Fibroblast of lung (primary cell): ENCODE measurements at regions not wholly inside any gene's neighbourhood (a gene's known extent, or its start where the extent isn't known, plus 50 kb on each side); places are given as distances from the start of the nearest gene placed in this dataset.

Source experiments
- DNase-seq, 2 donors: peaks; one replicate each; pipeline versions ENCODE4 v3.0.0 to v3.0.0-alpha.2; 2010; ENCODE audit warnings: low read depth in 2 of 2
- H2AFZ ChIP-seq: 2 replicates; pipeline ENCODE4 v1.5.1; 2012; ENCODE audit warnings: low read length, control low read depth, inconsistent platforms
- H3K27ac ChIP-seq: 2 replicates; pipeline ENCODE4 v1.5.1; 2011; ENCODE audit warnings: low read length, control low read depth; ENCODE audit not compliant: insufficient read depth
- H3K27me3 ChIP-seq: 2 replicates; pipeline ENCODE4 v1.5.1; 2011; ENCODE audit warnings: mild to moderate bottlenecking, low read length; ENCODE audit not compliant: control insufficient read depth, insufficient read depth
- H3K36me3 ChIP-seq: 2 replicates; pipeline ENCODE4 v1.5.1; 2011; ENCODE audit warnings: low read length; ENCODE audit not compliant: control insufficient read depth, insufficient read depth
- H3K4me1 ChIP-seq: 2 replicates; pipeline ENCODE4 v1.5.1; 2011; ENCODE audit warnings: low read length; ENCODE audit not compliant: control insufficient read depth, insufficient read depth; ENCODE audit errors: extremely low read depth
- H3K4me2 ChIP-seq: 2 replicates; pipeline ENCODE4 v1.5.1; 2011; ENCODE audit warnings: low read length, control low read depth; ENCODE audit not compliant: insufficient read depth; ENCODE audit errors: extremely low read depth
- H3K4me3 ChIP-seq, 4 experiments: fragments of 200-600 bp in 1 of 4; sonication (generic) in 1 of 4; replicated peaks in 1 of 4; 2 replicates each; pipeline ENCODE4 v1.5.1; 2011 to 2016; ENCODE audit warnings: low read length in 4 of 4, low read depth in 3 of 4, mild to moderate bottlenecking in 3 of 4, control low read depth in 2 of 4, inconsistent platforms in 1 of 4, mixed read lengths in 1 of 4; ENCODE audit not compliant: insufficient read depth in 1 of 4; ENCODE audit errors: control extremely low read depth in 1 of 4
- H3K79me2 ChIP-seq: 2 replicates; pipeline ENCODE4 v1.5.1; 2012; ENCODE audit warnings: mild to moderate bottlenecking, low read length, inconsistent platforms; ENCODE audit not compliant: control insufficient read depth, insufficient read depth
- H3K9ac ChIP-seq: 2 replicates; pipeline ENCODE4 v1.5.1; 2011; ENCODE audit warnings: mild to moderate bottlenecking, low read length, control low read depth; ENCODE audit not compliant: insufficient read depth
- H3K9me3 ChIP-seq: 2 replicates; pipeline ENCODE4 v1.5.1; 2012; ENCODE audit warnings: low read depth, low read length; ENCODE audit not compliant: control insufficient read depth, insufficient read depth
- H4K20me1 ChIP-seq: 2 replicates; pipeline ENCODE4 v1.5.1; 2011; ENCODE audit warnings: low read length; ENCODE audit not compliant: control insufficient read depth, insufficient read depth; ENCODE audit errors: extremely low read depth
- EZH2 ChIP-seq: IDR thresholded peaks from 2 replicates; pipeline ENCODE4 v1.5.1; 2012; ENCODE audit warnings: low read length, control low read depth, mild to moderate bottlenecking; ENCODE audit errors: missing control alignments
- TF ChIP-seq, protein P1 (sequence below), 2 donors: IDR thresholded peaks in 1 of 2; conservative IDR thresholded peaks in 1 of 2; 1 replicate in 1 of 2; 2 replicates in 1 of 2; pipeline ENCODE4 v1.5.1; 2011 to 2012; ENCODE audit warnings: low read length in 2 of 2, control low read depth in 1 of 2, inconsistent platforms in 1 of 2, low read depth in 1 of 2, mild to moderate bottlenecking in 1 of 2

DNA sequence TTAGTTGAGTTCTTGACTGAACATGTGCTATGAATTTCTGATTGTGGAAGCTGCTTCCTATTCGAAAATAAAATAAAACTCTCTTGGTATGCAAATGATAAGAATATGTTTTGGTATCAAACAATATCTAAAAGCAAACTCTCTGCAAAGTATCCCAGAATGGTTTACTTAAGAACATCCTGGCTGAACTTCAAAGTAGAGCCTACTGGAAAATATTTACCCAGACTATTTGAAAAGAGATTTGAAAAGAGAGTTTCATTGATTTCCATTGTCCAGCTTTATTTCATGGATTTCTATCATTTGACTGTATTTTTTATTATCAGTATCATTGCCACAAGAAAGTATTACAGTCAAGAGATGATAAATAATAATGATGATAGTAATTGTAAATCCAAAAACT lies 171.1 kb upstream of the SLC7A11 start:
- Histone ChIP-seq H3K79me2 (no peaks in the 10 kb centered on the region), H3K27ac (no peak overlapping the region), H2AFZ (no peak overlapping the region), H3K27me3 (no peaks in the 10 kb centered on the region), H3K36me3 (no peaks in the 10 kb centered on the region), H4K20me1 (no peaks in the 10 kb centered on the region), H3K4me2 (no peak overlapping the region), H3K9me3 (no peaks in the 10 kb centered on the region), H3K4me1 (no peaks in the 10 kb centered on the region), H3K9ac (no peak overlapping the region), H3K4me3 (no peak overlapping the region)
- no peak for DNase-seq
- no peak for TF ChIP-seq EZH2
- TF ChIP-seq, protein P1, sequence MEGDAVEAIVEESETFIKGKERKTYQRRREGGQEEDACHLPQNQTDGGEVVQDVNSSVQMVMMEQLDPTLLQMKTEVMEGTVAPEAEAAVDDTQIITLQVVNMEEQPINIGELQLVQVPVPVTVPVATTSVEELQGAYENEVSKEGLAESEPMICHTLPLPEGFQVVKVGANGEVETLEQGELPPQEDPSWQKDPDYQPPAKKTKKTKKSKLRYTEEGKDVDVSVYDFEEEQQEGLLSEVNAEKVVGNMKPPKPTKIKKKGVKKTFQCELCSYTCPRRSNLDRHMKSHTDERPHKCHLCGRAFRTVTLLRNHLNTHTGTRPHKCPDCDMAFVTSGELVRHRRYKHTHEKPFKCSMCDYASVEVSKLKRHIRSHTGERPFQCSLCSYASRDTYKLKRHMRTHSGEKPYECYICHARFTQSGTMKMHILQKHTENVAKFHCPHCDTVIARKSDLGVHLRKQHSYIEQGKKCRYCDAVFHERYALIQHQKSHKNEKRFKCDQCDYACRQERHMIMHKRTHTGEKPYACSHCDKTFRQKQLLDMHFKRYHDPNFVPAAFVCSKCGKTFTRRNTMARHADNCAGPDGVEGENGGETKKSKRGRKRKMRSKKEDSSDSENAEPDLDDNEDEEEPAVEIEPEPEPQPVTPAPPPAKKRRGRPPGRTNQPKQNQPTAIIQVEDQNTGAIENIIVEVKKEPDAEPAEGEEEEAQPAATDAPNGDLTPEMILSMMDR (conservative IDR thresholded peaks at IDR 0.05 in 1 of 2, IDR thresholded peaks at IDR 0.05 in 1 of 2; ENCODE audit: low read depth in 1 of 2, low read length in 2 of 2) = no peak

DNA sequence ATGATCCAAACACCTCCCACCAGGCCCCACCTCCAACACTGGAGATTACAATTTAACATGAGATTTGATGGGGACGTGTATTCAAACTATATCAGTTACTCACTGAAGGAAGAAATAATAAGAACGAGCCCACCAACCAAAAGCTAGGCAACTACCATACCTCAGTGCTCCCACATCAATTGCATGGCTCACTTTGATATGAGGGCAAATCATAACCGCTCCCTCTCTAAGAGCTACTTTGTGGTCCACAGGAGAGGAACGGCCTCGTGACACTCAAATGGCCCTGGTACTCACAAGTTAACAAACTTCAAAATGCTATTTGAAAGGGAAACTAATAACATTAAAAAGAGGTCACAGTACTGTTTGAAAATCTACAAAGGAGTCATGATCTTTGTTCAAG lies 170.7 kb upstream of the SLC7A11 start:
- H3K9ac ChIP-seq = no peak overlapping the region
- no peaks in the 10 kb centered on the region for H4K20me1 ChIP-seq
- no peaks in the 10 kb centered on the region for H3K27me3 ChIP-seq
- H3K4me2 ChIP-seq = no peak overlapping the region
- H3K79me2 ChIP-seq = no peaks in the 10 kb centered on the region
- H3K9me3 ChIP-seq = no peaks in the 10 kb centered on the region
- TF ChIP-seq EZH2 = no peak
- TF ChIP-seq, protein P1 (conservative IDR thresholded peaks at IDR 0.05 in 1 of 2, IDR thresholded peaks at IDR 0.05 in 1 of 2; ENCODE audit: low read depth in 1 of 2, low read length in 2 of 2) = no peak
- H3K36me3 ChIP-seq = no peaks in the 10 kb centered on the region
- H3K27ac ChIP-seq = no peak overlapping the region
- H2AFZ ChIP-seq = no peak overlapping the region
- H3K4me3 ChIP-seq = no peak overlapping the region
- DNase-seq = no peak
- H3K4me1 ChIP-seq = no peaks in the 10 kb centered on the region

DNA sequence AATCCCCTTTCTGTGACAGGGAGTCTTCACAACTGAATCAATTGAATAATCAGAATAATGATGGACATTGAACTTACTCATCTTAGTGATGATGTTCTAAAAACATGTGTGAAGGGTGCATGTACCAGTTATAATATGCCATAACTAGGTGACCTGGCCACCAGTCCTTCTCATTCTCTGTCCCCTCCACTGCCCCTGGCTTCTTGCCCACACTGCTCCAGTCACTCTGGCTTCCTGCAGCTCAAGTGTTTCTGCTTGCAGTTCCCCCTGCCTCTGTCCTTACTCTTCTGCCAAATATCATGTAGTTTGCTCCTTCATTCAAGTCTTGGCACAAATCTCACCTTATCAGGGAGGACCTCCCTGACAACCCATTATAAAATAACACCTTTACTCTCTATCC lies 168.1 kb upstream of the SLC7A11 start:
- Histone ChIP-seq H4K20me1 (no peaks in the 10 kb centered on the region), H3K4me3 (no peak overlapping the region), H3K36me3 (no peaks in the 10 kb centered on the region), H3K27ac (no peak overlapping the region), H3K9ac (no peak overlapping the region), H3K27me3 (no peaks in the 10 kb centered on the region), H3K4me2 (no peak overlapping the region), H2AFZ (no peak overlapping the region), H3K9me3 (no peaks in the 10 kb centered on the region), H3K4me1 (no peaks in the 10 kb centered on the region), H3K79me2 (no peaks in the 10 kb centered on the region)
- no peak for DNase-seq
- TF ChIP-seq EZH2 = no peak
- TF ChIP-seq, protein P1 (conservative IDR thresholded peaks at IDR 0.05 in 1 of 2, IDR thresholded peaks at IDR 0.05 in 1 of 2; ENCODE audit: low read depth in 1 of 2, low read length in 2 of 2) = no peak
